ENCODE measurements at regions not wholly inside any gene's neighbourhood (a gene's known extent, or its start where the extent isn't known, plus 50 kb on each side); places are given as distances from the start of the nearest gene placed in this dataset.
"Not testable (repeated sequence)": the region's sequence is repeated elsewhere in the genome, so short reads cannot be mapped to it uniquely, and the experiment has no call there.

GRCh38 chr10:93223336-93223735 is 149.6 kb downstream of the CYP26A1 start:
- Histone ChIP-seq H3K4me1 (peaks cover 4% of the 10 kb centered on the region), H3K9me3 (replicated peaks) (peaks cover 3% of the 10 kb centered on the region), H3K36me3 (no peaks in the 10 kb centered on the region), H3K27ac (replicated peaks) (no peak overlapping the region), H3K4me3 (no peak overlapping the region), H3K27me3 (ENCODE audit: low read depth) (peaks cover 7% of the 10 kb centered on the region)
- no peak for TF ChIP-seq CTCF (IDR thresholded peaks at IDR 0.05; ENCODE audit: borderline replicate concordance)
- no peak for DNase-seq
- intact Hi-C loops (cut with micrococcal nuclease), result no loop called here

GRCh38 chr10:93224005-93224779 is 150.5 kb downstream of the CYP26A1 start:
- intact Hi-C loops (cut with micrococcal nuclease), result no loop called here
- Histone ChIP-seq H3K27me3 (ENCODE audit: low read depth) (peaks cover 7% of the 10 kb centered on the region), H3K9me3 (replicated peaks) (peaks cover 3% of the 10 kb centered on the region), H3K4me1 (peaks cover 4% of the 10 kb centered on the region), H3K4me3 (no peak overlapping the region), H3K36me3 (no peaks in the 10 kb centered on the region), H3K27ac (replicated peaks) (no peak overlapping the region)
- no peak for DNase-seq
- no peak for TF ChIP-seq CTCF (IDR thresholded peaks at IDR 0.05; ENCODE audit: borderline replicate concordance)

GRCh38 chr10:93225938-93226337 is 152.2 kb downstream of the CYP26A1 start:
- Histone ChIP-seq H3K27me3 (ENCODE audit: low read depth) (no peaks in the 10 kb centered on the region), H3K4me1 (peaks cover 4% of the 10 kb centered on the region), H3K9me3 (replicated peaks) (peaks cover 3% of the 10 kb centered on the region), H3K27ac (replicated peaks) (no peak overlapping the region), H3K4me3 (no peak overlapping the region), H3K36me3 (no peaks in the 10 kb centered on the region)
- intact Hi-C loops (cut with micrococcal nuclease), result no loop called here
- no peak for DNase-seq
- TF ChIP-seq CTCF (IDR thresholded peaks at IDR 0.05; ENCODE audit: borderline replicate concordance), result no peak

GRCh38 chr10:93226619-93227018 is 152.9 kb downstream of the CYP26A1 start:
- TF ChIP-seq CTCF (IDR thresholded peaks at IDR 0.05; ENCODE audit: borderline replicate concordance), result no peak
- H3K4me3 ChIP-seq, result no peak overlapping the region
- no peaks in the 10 kb centered on the region for H3K36me3 ChIP-seq
- DNase-seq, result no peak
- no peak overlapping the region for H3K27ac ChIP-seq (replicated peaks)
- H3K27me3 ChIP-seq (ENCODE audit: low read depth), result no peaks in the 10 kb centered on the region
- peaks cover 4% of the 10 kb centered on the region for H3K4me1 ChIP-seq
- intact Hi-C loops (cut with micrococcal nuclease), result no loop called here
- peaks cover 3% of the 10 kb centered on the region for H3K9me3 ChIP-seq (replicated peaks)

GRCh38 chr10:93230596-93230995 is 156.9 kb downstream of the CYP26A1 start:
- H3K4me3 ChIP-seq, result not testable (repeated sequence)

GRCh38 chr10:93232159-93232558 is 158.5 kb downstream of the CYP26A1 start:
- intact Hi-C loops (cut with micrococcal nuclease); H3K9me3 ChIP-seq (replicated peaks); H3K27me3 ChIP-seq (ENCODE audit: low read depth); DNase-seq; H3K27ac ChIP-seq (replicated peaks); H3K4me3 ChIP-seq; H3K36me3 ChIP-seq: not testable (repeated sequence)
- H3K4me1 ChIP-seq, result peaks cover 12% of the 10 kb centered on the region

More at GRCh38 chr10:93230596-93230995, 156.9 kb downstream of the CYP26A1 start:
- H3K4me1 ChIP-seq; H3K9me3 ChIP-seq (replicated peaks); DNase-seq; H3K27ac ChIP-seq (replicated peaks); H3K27me3 ChIP-seq (ENCODE audit: low read depth); H3K36me3 ChIP-seq; intact Hi-C loops (cut with micrococcal nuclease): not testable (repeated sequence)

- H3K9me3 ChIP-seq (replicated peaks); H3K36me3 ChIP-seq; H3K4me3 ChIP-seq; H3K27me3 ChIP-seq (ENCODE audit: low read depth); H3K27ac ChIP-seq (replicated peaks); DNase-seq; intact Hi-C loops (cut with micrococcal nuclease): not testable (repeated sequence)
- peaks cover 18% of the 10 kb centered on the region for H3K4me1 ChIP-seq
Measured at GRCh38 chr10:93234940-93235339, 161.2 kb downstream of the CYP26A1 start.
